ENCODE measurements at regions not wholly inside any gene's neighbourhood (a gene's known extent, or its start where the extent isn't known, plus 50 kb on each side); places are given as distances from the start of the nearest gene placed in this dataset.

DNA sequence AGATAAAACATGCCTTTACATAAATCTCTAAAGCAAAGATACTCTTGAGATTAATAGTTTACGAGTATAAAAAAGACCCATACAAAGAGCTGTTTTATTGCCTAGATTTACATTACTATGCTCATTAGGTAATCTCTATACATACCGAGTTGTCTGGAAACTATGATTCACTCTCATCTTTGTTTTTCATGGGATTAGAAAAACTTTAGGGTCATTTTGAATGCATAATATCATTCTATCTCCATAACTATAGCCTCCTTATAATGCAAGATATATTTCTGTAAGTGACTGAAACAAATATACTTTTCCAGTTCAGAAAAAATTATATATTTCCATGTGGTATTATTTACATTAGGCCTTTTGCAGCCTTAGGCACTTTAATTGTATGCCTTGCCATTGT is 1088.7 kb upstream of the ARRDC3 start:
- no peaks in the 10 kb centered on the region for H3K27me3 ChIP-seq (ENCODE audit: insufficient read depth, low read length)
- H4K20me1 ChIP-seq (ENCODE audit: insufficient read depth, low read length), result no peaks in the 10 kb centered on the region
- no peaks in the 10 kb centered on the region for H3K9me3 ChIP-seq (ENCODE audit: low read depth, low read length)
- TF ChIP-seq, protein P1, sequence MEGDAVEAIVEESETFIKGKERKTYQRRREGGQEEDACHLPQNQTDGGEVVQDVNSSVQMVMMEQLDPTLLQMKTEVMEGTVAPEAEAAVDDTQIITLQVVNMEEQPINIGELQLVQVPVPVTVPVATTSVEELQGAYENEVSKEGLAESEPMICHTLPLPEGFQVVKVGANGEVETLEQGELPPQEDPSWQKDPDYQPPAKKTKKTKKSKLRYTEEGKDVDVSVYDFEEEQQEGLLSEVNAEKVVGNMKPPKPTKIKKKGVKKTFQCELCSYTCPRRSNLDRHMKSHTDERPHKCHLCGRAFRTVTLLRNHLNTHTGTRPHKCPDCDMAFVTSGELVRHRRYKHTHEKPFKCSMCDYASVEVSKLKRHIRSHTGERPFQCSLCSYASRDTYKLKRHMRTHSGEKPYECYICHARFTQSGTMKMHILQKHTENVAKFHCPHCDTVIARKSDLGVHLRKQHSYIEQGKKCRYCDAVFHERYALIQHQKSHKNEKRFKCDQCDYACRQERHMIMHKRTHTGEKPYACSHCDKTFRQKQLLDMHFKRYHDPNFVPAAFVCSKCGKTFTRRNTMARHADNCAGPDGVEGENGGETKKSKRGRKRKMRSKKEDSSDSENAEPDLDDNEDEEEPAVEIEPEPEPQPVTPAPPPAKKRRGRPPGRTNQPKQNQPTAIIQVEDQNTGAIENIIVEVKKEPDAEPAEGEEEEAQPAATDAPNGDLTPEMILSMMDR (IDR thresholded peaks at IDR 0.05; ENCODE audit: extremely low read depth, low read depth, low read length), result no peak
- no peaks in the 10 kb centered on the region for H3K4me1 ChIP-seq (ENCODE audit: insufficient read depth, low read length)
- DNase-seq (ENCODE audit: insufficient read length, low spot score, missing footprints), result no peak
- H3K4me2 ChIP-seq (ENCODE audit: insufficient read depth, low read length), result no peak overlapping the region
- H2AFZ ChIP-seq (ENCODE audit: low read length), result no peak overlapping the region
- no peaks in the 10 kb centered on the region for H3K36me3 ChIP-seq (ENCODE audit: insufficient read depth, low read length)
- H3K27ac ChIP-seq (ENCODE audit: low read depth, low read length), result no peak overlapping the region
- H3K4me3 ChIP-seq (ENCODE audit: insufficient read depth, low read length), result no peak overlapping the region
- no peaks in the 10 kb centered on the region for H3K79me2 ChIP-seq (ENCODE audit: insufficient read depth, low read length)

DNA sequence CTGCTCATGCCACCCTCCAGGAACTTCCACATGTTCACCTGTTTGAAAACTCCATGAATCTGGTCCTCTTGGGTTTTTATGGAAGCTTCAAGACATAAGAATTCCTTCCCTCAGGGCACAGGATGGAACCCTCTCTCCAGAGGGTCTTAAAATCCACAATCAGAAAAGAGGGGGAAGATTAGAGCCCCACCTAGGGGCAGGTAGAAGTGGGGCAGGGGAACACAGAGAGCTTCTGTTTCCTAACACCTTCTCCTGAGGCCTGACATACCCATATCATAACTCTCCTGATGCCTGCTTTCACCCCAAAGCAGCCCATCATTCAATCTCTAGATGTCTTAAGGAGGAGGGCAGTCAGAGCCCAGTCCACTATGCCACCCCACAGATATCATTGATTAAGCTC is 1087.7 kb upstream of the ARRDC3 start:
- Histone ChIP-seq H4K20me1 (ENCODE audit: insufficient read depth, low read length) (no peaks in the 10 kb centered on the region), H3K4me1 (ENCODE audit: insufficient read depth, low read length) (no peaks in the 10 kb centered on the region), H3K36me3 (ENCODE audit: insufficient read depth, low read length) (no peaks in the 10 kb centered on the region), H3K79me2 (ENCODE audit: insufficient read depth, low read length) (no peaks in the 10 kb centered on the region), H2AFZ (ENCODE audit: low read length) (no peak overlapping the region), H3K27me3 (ENCODE audit: insufficient read depth, low read length) (no peaks in the 10 kb centered on the region), H3K4me2 (ENCODE audit: insufficient read depth, low read length) (no peak overlapping the region), H3K4me3 (ENCODE audit: insufficient read depth, low read length) (no peak overlapping the region), H3K27ac (ENCODE audit: low read depth, low read length) (no peak overlapping the region), H3K9me3 (ENCODE audit: low read depth, low read length) (no peaks in the 10 kb centered on the region)
- TF ChIP-seq, protein P1 (IDR thresholded peaks at IDR 0.05; ENCODE audit: extremely low read depth, low read depth, low read length), result no peak
- no peak for DNase-seq (ENCODE audit: insufficient read length, low spot score, missing footprints)

DNA sequence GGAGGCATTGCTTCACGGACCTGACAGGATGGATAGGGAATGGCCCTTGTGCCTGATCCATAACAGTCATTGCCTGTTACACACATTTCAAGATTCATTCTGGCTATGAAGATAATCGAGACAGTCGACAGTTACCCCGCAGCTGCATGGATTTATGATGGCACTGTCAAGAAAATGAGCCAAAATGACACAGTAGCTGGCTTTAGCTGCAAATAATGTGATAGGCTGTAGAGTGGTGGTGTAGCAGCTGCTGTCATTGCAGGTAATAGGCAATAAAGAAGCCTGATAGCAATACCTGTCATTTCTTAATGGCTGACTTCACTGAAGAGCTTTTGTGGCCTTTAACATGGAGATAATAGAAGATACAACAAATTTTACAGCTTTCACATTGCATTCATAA is 1085.2 kb upstream of the ARRDC3 start:
- no peak for DNase-seq (ENCODE audit: insufficient read length, low spot score, missing footprints)
- H2AFZ ChIP-seq (ENCODE audit: low read length), result peak overlapping the region; percentile 9
- no peak overlapping the region for H3K27ac ChIP-seq (ENCODE audit: low read depth, low read length)
- H3K4me3 ChIP-seq (ENCODE audit: insufficient read depth, low read length), result no peak overlapping the region
- H3K79me2 ChIP-seq (ENCODE audit: insufficient read depth, low read length), result no peaks in the 10 kb centered on the region
- no peaks in the 10 kb centered on the region for H3K36me3 ChIP-seq (ENCODE audit: insufficient read depth, low read length)
- H3K4me1 ChIP-seq (ENCODE audit: insufficient read depth, low read length), result no peaks in the 10 kb centered on the region
- no peaks in the 10 kb centered on the region for H3K9me3 ChIP-seq (ENCODE audit: low read depth, low read length)
- H3K4me2 ChIP-seq (ENCODE audit: insufficient read depth, low read length), result no peak overlapping the region
- H3K27me3 ChIP-seq (ENCODE audit: insufficient read depth, low read length), result no peaks in the 10 kb centered on the region
- TF ChIP-seq, protein P1 (IDR thresholded peaks at IDR 0.05; ENCODE audit: extremely low read depth, low read depth, low read length), result no peak
- no peaks in the 10 kb centered on the region for H4K20me1 ChIP-seq (ENCODE audit: insufficient read depth, low read length)

DNA sequence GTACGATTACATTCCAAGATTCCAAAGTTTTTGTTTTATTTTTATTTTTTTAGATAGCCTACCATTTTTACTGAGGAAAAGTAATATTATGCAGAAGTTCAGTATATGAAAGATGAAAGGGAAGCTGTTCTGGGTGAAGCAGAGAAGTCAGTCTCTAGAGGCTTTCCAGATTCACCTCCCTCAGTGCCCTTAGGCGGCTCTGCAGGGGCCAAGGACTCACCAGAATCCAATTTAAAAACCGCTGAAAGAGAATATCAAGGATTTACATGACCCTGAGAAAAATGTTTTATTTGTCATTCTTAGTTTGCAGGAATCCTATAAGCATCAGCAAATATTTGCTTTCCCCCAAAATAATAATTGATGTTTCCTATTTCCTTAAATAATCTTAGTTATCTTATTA is 1084.6 kb upstream of the ARRDC3 start:
- no peaks in the 10 kb centered on the region for H4K20me1 ChIP-seq (ENCODE audit: insufficient read depth, low read length)
- no peak overlapping the region for H3K4me3 ChIP-seq (ENCODE audit: insufficient read depth, low read length)
- H3K79me2 ChIP-seq (ENCODE audit: insufficient read depth, low read length), result no peaks in the 10 kb centered on the region
- no peaks in the 10 kb centered on the region for H3K36me3 ChIP-seq (ENCODE audit: insufficient read depth, low read length)
- no peak for DNase-seq (ENCODE audit: insufficient read length, low spot score, missing footprints)
- no peaks in the 10 kb centered on the region for H3K27me3 ChIP-seq (ENCODE audit: insufficient read depth, low read length)
- no peaks in the 10 kb centered on the region for H3K4me1 ChIP-seq (ENCODE audit: insufficient read depth, low read length)
- no peak overlapping the region for H2AFZ ChIP-seq (ENCODE audit: low read length)
- no peaks in the 10 kb centered on the region for H3K9me3 ChIP-seq (ENCODE audit: low read depth, low read length)
- TF ChIP-seq, protein P1 (IDR thresholded peaks at IDR 0.05; ENCODE audit: extremely low read depth, low read depth, low read length), result no peak
- H3K27ac ChIP-seq (ENCODE audit: low read depth, low read length), result no peak overlapping the region
- H3K4me2 ChIP-seq (ENCODE audit: insufficient read depth, low read length), result no peak overlapping the region
